H1 (cell line): ENCODE measurements at regions not wholly inside any gene's neighbourhood (a gene's known extent, or its start where the extent isn't known, plus 50 kb on each side); places are given as distances from the start of the nearest gene placed in this dataset.

Experiments used
- CTCF ChIA-PET: fragments of 300-600 bp; sonication (Branson Sonifier 250); formaldehyde crosslinking; loops from one replicate; lab custom pipeline; 2021; ENCODE audit not compliant: partially characterized antibody; lab: Charles Lee
- POLR2A ChIA-PET: fragments of 300-600 bp; sonication (Branson Sonifier 250); formaldehyde crosslinking; loops from one replicate; lab custom pipeline; 2021; ENCODE audit warnings: inconsistent platforms; ENCODE audit not compliant: partially characterized antibody; lab: Charles Lee
- DNase-seq, 2 experiments: peaks; one replicate each; pipeline versions ENCODE4 v3.0.0 to v3.0.0-alpha.2; 2010 to 2022; ENCODE audit warnings: low spot score in 2 of 2, low read depth in 1 of 2, mixed read lengths in 1 of 2
- FAIRE-seq: peaks from 2 replicates; lab custom pipeline; 2011; peaks lifted over from hg19 to GRCh38; lab: Jason Lieb, UNC
- H2AFZ ChIP-seq: 2 replicates; pipeline ENCODE4 v1.8.1; 2012; ENCODE audit warnings: low read length, inconsistent platforms
- H2AK5ac ChIP-seq: 2 replicates; pipeline ENCODE4 v1.6.1; 2013; ENCODE audit warnings: low read depth, low read length
- H2BK120ac ChIP-seq: replicated peaks from 2 replicates; pipeline ENCODE3; 2013; ENCODE audit warnings: low read depth, low read length, inconsistent platforms
- H2BK12ac ChIP-seq: 2 replicates; pipeline ENCODE4 v1.6.1; 2013; ENCODE audit warnings: low read depth, low read length
- H2BK15ac ChIP-seq: 2 replicates; pipeline ENCODE4 v1.6.1; 2013; ENCODE audit warnings: low read length
- H2BK20ac ChIP-seq: 2 replicates; pipeline ENCODE4 v1.6.1; 2013; ENCODE audit warnings: low read length
- H2BK5ac ChIP-seq: 2 replicates; pipeline ENCODE4 v1.6.1; 2013; ENCODE audit warnings: low read depth, low read length
- H3K14ac ChIP-seq: 2 replicates; pipeline ENCODE4 v1.6.1; 2013; ENCODE audit warnings: inconsistent platforms; ENCODE audit not compliant: insufficient read length
- H3K18ac ChIP-seq: 2 replicates; pipeline ENCODE4 v1.6.1; 2013; ENCODE audit warnings: low read length; ENCODE audit errors: extremely low read depth
- H3K23ac ChIP-seq: 2 replicates; pipeline ENCODE4 v1.6.1; 2013; ENCODE audit warnings: inconsistent platforms; ENCODE audit not compliant: insufficient read length
- H3K23me2 ChIP-seq: 2 replicates; pipeline ENCODE4 v1.6.1; 2013; ENCODE audit warnings: low read depth, low read length
- H3K27ac ChIP-seq: 2 replicates; pipeline ENCODE4 v1.6.1; 2011; ENCODE audit warnings: low read depth, low read length, inconsistent platforms
- H3K27me3 ChIP-seq, 4 experiments: replicated peaks in 1 of 4; 1 replicate in 1 of 4; 2 replicates in 3 of 4; pipeline versions ENCODE4 v1.6.1 to v1.8.1; 2011 to 2013; ENCODE audit warnings: low read length in 3 of 4, mild to moderate bottlenecking in 3 of 4, inconsistent platforms in 2 of 4, mixed read lengths in 2 of 4, moderate library complexity in 1 of 4; ENCODE audit not compliant: control insufficient read depth in 3 of 4, insufficient read depth in 3 of 4; ENCODE audit errors: extremely low read depth in 1 of 4
- H3K36me3 ChIP-seq, 4 experiments: 2 replicates each; pipeline versions ENCODE4 v1.6.1 to v1.8.1; 2011 to 2013; ENCODE audit warnings: mild to moderate bottlenecking in 4 of 4, low read length in 3 of 4, moderate library complexity in 2 of 4, control low read depth in 1 of 4, inconsistent platforms in 1 of 4; ENCODE audit not compliant: insufficient read depth in 4 of 4, control insufficient read depth in 2 of 4
- H3K4ac ChIP-seq: replicated peaks from 2 replicates; pipeline ENCODE3; 2013; ENCODE audit warnings: low read length, low read depth, mixed read lengths, inconsistent platforms; ENCODE audit not compliant: insufficient read length
- H3K4me1 ChIP-seq, 4 experiments: replicated peaks in 1 of 4; 1 replicate in 1 of 4; 2 replicates in 3 of 4; pipeline versions ENCODE4 v1.6.1 to v1.8.1; 2011 to 2013; ENCODE audit warnings: low read length in 3 of 4, inconsistent platforms in 2 of 4, mixed read lengths in 1 of 4; ENCODE audit not compliant: insufficient read depth in 4 of 4, control insufficient read depth in 3 of 4
- H3K4me2 ChIP-seq, 2 experiments: 2 replicates each; pipeline versions ENCODE4 v1.6.1 to v1.8.1; 2011 to 2013; ENCODE audit warnings: low read depth in 2 of 2, low read length in 2 of 2, control low read depth in 1 of 2, inconsistent platforms in 1 of 2, mild to moderate bottlenecking in 1 of 2; ENCODE audit not compliant: insufficient read depth in 1 of 2
- H3K4me3 ChIP-seq, 4 experiments: fragments of 200-600, 300-600 bp in 1 of 4; sonication (generic), shearing (Covaris generic), sonication (Bioruptor Twin) in 1 of 4; 2 replicates each; pipeline versions ENCODE4 v1.5.1 to v1.8.1; 2011 to 2016; ENCODE audit warnings: low read length in 4 of 4, low read depth in 3 of 4, control low read depth in 2 of 4, inconsistent platforms in 2 of 4, mild to moderate bottlenecking in 2 of 4, mixed read lengths in 1 of 4, moderate library complexity in 1 of 4; ENCODE audit not compliant: insufficient read depth in 2 of 4; ENCODE audit errors: extremely low read depth in 1 of 4
- H3K56ac ChIP-seq: replicated peaks from 2 replicates; pipeline ENCODE3; 2013; ENCODE audit warnings: low read depth, mild to moderate bottlenecking, mixed read lengths, low read length, inconsistent platforms; ENCODE audit not compliant: insufficient read length
- H3K79me1 ChIP-seq: 2 replicates; pipeline ENCODE4 v1.6.1; 2013; ENCODE audit warnings: low read depth, low read length, control low read depth
- H3K79me2 ChIP-seq, 2 experiments: 2 replicates each; pipeline versions ENCODE4 v1.6.1 to v1.8.1; 2012 to 2013; ENCODE audit warnings: low read length in 2 of 2, mild to moderate bottlenecking in 2 of 2, inconsistent platforms in 1 of 2; ENCODE audit not compliant: insufficient read depth in 2 of 2, control insufficient read depth in 1 of 2
- H3K9ac ChIP-seq, 4 experiments: replicated peaks in 1 of 4; 1 replicate in 1 of 4; 2 replicates in 3 of 4; pipeline versions ENCODE4 v1.6.1 to v1.8.1; 2011 to 2013; ENCODE audit warnings: low read depth in 3 of 4, low read length in 3 of 4, control low read depth in 2 of 4, mild to moderate bottlenecking in 2 of 4, moderate library complexity in 2 of 4, inconsistent platforms in 1 of 4; ENCODE audit errors: extremely low read depth in 1 of 4
- H3K9me3 ChIP-seq, 2 experiments: 2 replicates each; pipeline versions ENCODE4 v1.6.1 to v1.8.1; 2012 to 2013; ENCODE audit warnings: mild to moderate bottlenecking in 2 of 2, moderate library complexity in 2 of 2, control low read depth in 1 of 2, inconsistent platforms in 1 of 2, low read depth in 1 of 2, low read length in 1 of 2, mixed read lengths in 1 of 2; ENCODE audit not compliant: insufficient read depth in 2 of 2
- H4K20me1 ChIP-seq, 2 experiments: replicated peaks in 1 of 2; 2 replicates each; pipeline versions ENCODE3 to v1.8.1; 2011 to 2013; ENCODE audit warnings: inconsistent platforms in 2 of 2, low read length in 2 of 2, mild to moderate bottlenecking in 1 of 2; ENCODE audit not compliant: insufficient read depth in 2 of 2, control insufficient read depth in 1 of 2
- H4K5ac ChIP-seq: 2 replicates; pipeline ENCODE4 v1.6.1; 2013; ENCODE audit warnings: low read length, low read depth, mixed read lengths, inconsistent platforms; ENCODE audit not compliant: insufficient read length
- H4K8ac ChIP-seq: 2 replicates; pipeline ENCODE4 v1.8.0; 2013; ENCODE audit warnings: mild to moderate bottlenecking, moderate library complexity, low read length, inconsistent platforms; ENCODE audit not compliant: insufficient read depth; ENCODE audit errors: extremely low read depth
- H4K91ac ChIP-seq: replicated peaks from 2 replicates; pipeline ENCODE3; 2013; ENCODE audit warnings: low read length, mixed read lengths, inconsistent platforms; ENCODE audit not compliant: insufficient read length
- BCL11A ChIP-seq, 2 experiments: IDR thresholded peaks; one replicate each; pipeline ENCODE4 v1.6.1; 2011; ENCODE audit warnings: low read depth in 2 of 2, low read length in 2 of 2, mild to moderate bottlenecking in 2 of 2
- CBX8 ChIP-seq: fragments of 300-800, 300-1000 bp; sonication (generic); IDR thresholded peaks from 2 replicates; pipeline ENCODE4 v1.7.1; 2016; ENCODE audit warnings: low read depth, low read length, borderline replicate concordance
- CEBPB ChIP-seq: IDR thresholded peaks from 2 replicates; pipeline ENCODE4 v1.6.1; 2012; ENCODE audit warnings: low read depth, low read length
- CHD1 ChIP-seq: IDR thresholded peaks from 2 replicates; pipeline ENCODE4 v1.6.1; 2012; ENCODE audit warnings: low read depth, low read length, improper control_type of control experiment
- JUN ChIP-seq: IDR thresholded peaks from 2 replicates; pipeline ENCODE4 v1.6.1; 2011; ENCODE audit warnings: low read depth, mild to moderate bottlenecking, improper control_type of control experiment, low read length
- JUND ChIP-seq: IDR thresholded peaks from 2 replicates; pipeline ENCODE4 v1.6.1; 2011; ENCODE audit warnings: mild to moderate bottlenecking, improper control_type of control experiment, low read length
- KDM4A ChIP-seq: IDR thresholded peaks from one replicate; pipeline ENCODE4 v1.7.1; 2012; ENCODE audit warnings: low read depth, mild to moderate bottlenecking, moderate library complexity, low read length, inconsistent platforms; ENCODE audit not compliant: severe bottlenecking
- KDM5A ChIP-seq: fragments of 200-600 bp; IDR thresholded peaks from 2 replicates; pipeline ENCODE4 v1.7.1; 2012; ENCODE audit warnings: mild to moderate bottlenecking, low read length, inconsistent platforms, mixed read lengths
- PHF8 ChIP-seq: fragments of 200-600 bp; sonication (generic); conservative IDR thresholded peaks from 2 replicates; pipeline ENCODE4 v1.7.1; 2012; ENCODE audit warnings: low read depth, mild to moderate bottlenecking, inconsistent platforms, low read length, moderate library complexity
- POU5F1 ChIP-seq: IDR thresholded peaks from 2 replicates; pipeline ENCODE4 v1.6.1; 2011; ENCODE audit warnings: low read depth, mild to moderate bottlenecking, low read length, moderate library complexity
- RNF2 ChIP-seq: fragments of 200-900, 300-1000 bp; sonication (generic); IDR thresholded peaks from 2 replicates; pipeline ENCODE4 v1.7.1; 2016; ENCODE audit warnings: borderline replicate concordance, low read depth, mild to moderate bottlenecking, antibody characterized with exemption, low read length; ENCODE audit not compliant: poor library complexity, severe bottlenecking; ENCODE audit errors: missing control alignments
- SAP30 ChIP-seq: fragments of 300-600 bp; sonication (generic); IDR thresholded peaks from 2 replicates; pipeline ENCODE4 v1.7.1; 2012; ENCODE audit warnings: low read length, moderate library complexity, mild to moderate bottlenecking, inconsistent platforms; ENCODE audit not compliant: insufficient read depth, insufficient replicate concordance
- SIN3A ChIP-seq, 2 experiments: IDR thresholded peaks in 1 of 2; conservative IDR thresholded peaks in 1 of 2; 2 replicates each; pipeline ENCODE4 v1.6.1; 2011 to 2012; ENCODE audit warnings: low read length in 2 of 2, improper control_type of control experiment in 1 of 2, low read depth in 1 of 2, mild to moderate bottlenecking in 1 of 2
- SIX5 ChIP-seq: IDR thresholded peaks from 2 replicates; pipeline ENCODE4 v1.6.1; 2011; ENCODE audit warnings: mild to moderate bottlenecking, low read depth, low read length
- SP4 ChIP-seq: IDR thresholded peaks from 2 replicates; pipeline ENCODE4 v1.6.1; 2012; ENCODE audit warnings: low read length, inconsistent platforms
- WGBS, 2 experiments: shearing (Covaris generic) in 1 of 2; methylation state at CpG; one replicate each; pipeline versions ENCODE4 v1.1.6 to v1.1.7; 2013 to 2015; ENCODE audit warnings: low lambda C conversion rate in 2 of 2, mixed read lengths in 2 of 2, inconsistent platforms in 1 of 2, low coverage in 1 of 2, missing lambda C conversion rate in 1 of 2; ENCODE audit not compliant: insufficient replicate concordance in 2 of 2, insufficient coverage in 1 of 2, insufficient read length in 1 of 2; ENCODE audit errors: extremely low coverage in 1 of 2, missing lambda C conversion rate in 1 of 2; 5-methylcytosine and 5-hydroxymethylcytosine counted together

- H3K56ac ChIP-seq = no peak overlapping the region
- no peaks in the 10 kb centered on the region for H4K20me1 ChIP-seq
- no peak overlapping the region for H3K9ac ChIP-seq
- no peaks in the 10 kb centered on the region for H3K23me2 ChIP-seq
- DNase-seq (no peak), FAIRE-seq (no peak)
- no peaks in the 10 kb centered on the region for H3K79me1 ChIP-seq
- H3K9me3 ChIP-seq = no peaks in the 10 kb centered on the region
- H2AK5ac ChIP-seq = no peak overlapping the region
- H3K4ac ChIP-seq = no peak overlapping the region
- H3K4me3 ChIP-seq = no peak overlapping the region
- H3K4me2 ChIP-seq = no peak overlapping the region
- no peak overlapping the region for H2BK12ac ChIP-seq
- no peak overlapping the region for H3K14ac ChIP-seq
- H4K91ac ChIP-seq = no peak overlapping the region
- no peaks in the 10 kb centered on the region for H3K36me3 ChIP-seq
- H2AFZ ChIP-seq = no peak overlapping the region
- no peak overlapping the region for H2BK15ac ChIP-seq
- no peak overlapping the region for H3K23ac ChIP-seq
- H2BK20ac ChIP-seq = no peak overlapping the region
- peaks cover 6 to 13% (median 8%) of the 10 kb centered on the region in 4 experiments; a peak in 6 of 7 replicates for H3K4me1 ChIP-seq
- H2BK120ac ChIP-seq = no peak overlapping the region
- no peak overlapping the region for H4K5ac ChIP-seq
- H4K8ac ChIP-seq = no peak overlapping the region
- no peaks in the 10 kb centered on the region for H3K79me2 ChIP-seq
- H3K18ac ChIP-seq = no peak overlapping the region
- H2BK5ac ChIP-seq = no peak overlapping the region
- no peaks in the 10 kb centered on the region; a peak in 1 of 7 replicates for H3K27me3 ChIP-seq
- ChIA-PET POLR2A (interaction anchor here (0.6 to 1.7 kb wide), 3 partner anchors 13 to 578 kb away, joined by 3 to 4 read pairs (median 3); no protein-coding TSS in a partner anchor), CTCF (interaction anchor here (3.0 kb wide), 1 partner anchor 17 kb away, joined by 12 read pairs; no protein-coding TSS in a partner anchor)
- 89% methylated on average over 6 of the region's 6 CpGs; no CpG with 5 or more reads in 1 of the 2 experiments for WGBS, 2 experiments
- H3K27ac ChIP-seq = no peak overlapping the region
- TF ChIP-seq CEBPB (no peak), SIX5 (no peak), CHD1 (no peak), RNF2 (no peak), KDM5A (no peak), POU5F1 (no peak), SAP30 (no peak), PHF8 (no peak), KDM4A (no peak), CBX8 (no peak), SIN3A (conservative IDR thresholded peaks at IDR 0.05 in 1 of 2, IDR thresholded peaks at IDR 0.05 in 1 of 2; ENCODE audit: low read depth in 1 of 2, low read length in 2 of 2) (no peak), JUN (no peak), BCL11A (IDR thresholded peaks at IDR 0.05; ENCODE audit: low read depth in 2 of 2, low read length in 2 of 2) (no peak), JUND (no peak), SP4 (no peak)
Measured at GRCh38 chr10:120966657-120967045, 115.5 kb downstream of the WDR11 start.
